ENCODE measurements at regions not wholly inside any gene's neighbourhood (a gene's known extent, or its start where the extent isn't known, plus 50 kb on each side); places are given as distances from the start of the nearest gene placed in this dataset.

DNA sequence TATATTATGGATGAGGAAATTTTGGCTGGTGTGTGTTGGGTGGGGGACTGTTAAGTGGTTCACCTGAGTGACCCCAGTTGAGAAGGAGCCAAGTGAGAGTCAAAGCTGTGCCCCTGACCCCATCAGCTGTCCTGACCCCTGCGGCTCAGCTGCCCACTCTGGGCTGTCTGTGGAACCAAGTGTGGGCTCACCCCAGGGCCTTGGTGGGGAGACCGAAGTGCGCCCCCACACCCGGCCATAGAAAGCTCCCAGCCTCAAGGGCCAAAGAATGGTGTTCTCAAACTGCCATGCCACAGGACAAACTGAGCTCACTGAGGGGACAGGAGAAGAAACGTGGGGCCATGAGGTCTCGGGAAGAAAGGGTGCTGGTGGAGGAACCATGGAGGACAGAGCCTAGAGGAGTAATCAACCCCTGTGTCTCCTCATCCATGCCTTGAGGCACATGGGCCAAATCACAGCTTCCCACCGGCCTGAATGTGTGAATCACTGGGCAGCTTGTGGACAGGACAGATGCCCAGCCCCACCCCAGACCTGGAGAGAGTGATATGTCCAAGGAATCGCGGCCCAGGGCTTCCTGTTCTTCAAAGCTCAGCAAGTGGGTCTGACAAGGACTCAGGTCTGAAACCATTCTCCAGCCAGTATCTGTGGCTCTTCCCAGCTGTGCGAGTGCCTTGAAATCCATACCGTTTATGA lies 86.2 kb upstream of the CACUL1 start (continued):
- TF ChIP-seq BRCA1 (IDR thresholded peaks at IDR 0.05; ENCODE audit: low read depth, low read length) (no peak), SIX5 (IDR thresholded peaks at IDR 0.05; ENCODE audit: low read depth, low read length) (no peak), HDAC2 (IDR thresholded peaks at IDR 0.05; ENCODE audit: borderline replicate concordance in 1 of 2, low read depth in 2 of 2, low read length in 2 of 2) (no peak), TCF12 (IDR thresholded peaks at IDR 0.05; ENCODE audit: low read depth, low read length) (no peak), SP1 (IDR thresholded peaks at IDR 0.05; ENCODE audit: low read depth, low read length) (no peak), EP300 (IDR thresholded peaks at IDR 0.05; ENCODE audit: borderline replicate concordance in 1 of 2, low read depth in 2 of 2, low read length in 2 of 2) (no peak), CHD2 (IDR thresholded peaks at IDR 0.05; ENCODE audit: low read length) (no peak)
- TF ChIP-seq, protein P1, sequence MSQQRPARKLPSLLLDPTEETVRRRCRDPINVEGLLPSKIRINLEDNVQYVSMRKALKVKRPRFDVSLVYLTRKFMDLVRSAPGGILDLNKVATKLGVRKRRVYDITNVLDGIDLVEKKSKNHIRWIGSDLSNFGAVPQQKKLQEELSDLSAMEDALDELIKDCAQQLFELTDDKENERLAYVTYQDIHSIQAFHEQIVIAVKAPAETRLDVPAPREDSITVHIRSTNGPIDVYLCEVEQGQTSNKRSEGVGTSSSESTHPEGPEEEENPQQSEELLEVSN (IDR thresholded peaks at IDR 0.05): no peak

All from H1 (cell line).